Mesodermal cell (in vitro differentiated cells): ENCODE measurements at regions not wholly inside any gene's neighbourhood (a gene's known extent, or its start where the extent isn't known, plus 50 kb on each side); places are given as distances from the start of the nearest gene placed in this dataset.
"Not testable (repeated sequence)": the region's sequence is repeated elsewhere in the genome, so short reads cannot be mapped to it uniquely, and the experiment has no call there.

Experiments used
- H3K27ac ChIP-seq: 2 replicates; pipeline ENCODE4 v1.7.0; 2013; ENCODE audit warnings: mild to moderate bottlenecking, low read depth, low read length, moderate library complexity; ENCODE audit not compliant: severe bottlenecking
- H3K36me3 ChIP-seq: 2 replicates; pipeline ENCODE4 v1.7.1; 2013; ENCODE audit warnings: mild to moderate bottlenecking, low read length, moderate library complexity; ENCODE audit not compliant: control insufficient read depth, insufficient read depth
- H3K4me1 ChIP-seq: one replicate; pipeline ENCODE4 v1.7.1; 2013; ENCODE audit warnings: mild to moderate bottlenecking, low read length; ENCODE audit not compliant: insufficient read depth, control insufficient read depth, poor library complexity, severe bottlenecking
- H3K4me3 ChIP-seq: 2 replicates; pipeline ENCODE4 v1.7.0; 2013; ENCODE audit warnings: low read length, control low read depth, mild to moderate bottlenecking; ENCODE audit not compliant: insufficient read depth, poor library complexity, severe bottlenecking; ENCODE audit errors: extremely low read depth
- H3K9me3 ChIP-seq: 2 replicates; pipeline ENCODE4 v1.7.1; 2013; ENCODE audit warnings: mild to moderate bottlenecking, low read length, moderate library complexity; ENCODE audit not compliant: control insufficient read depth
- WGBS, 2 experiments: methylation state at CpG; one replicate each; pipeline ENCODE4 v1.1.5; 2013; ENCODE audit warnings: missing lambda C conversion rate in 2 of 2; ENCODE audit not compliant: insufficient coverage in 2 of 2; 5-methylcytosine and 5-hydroxymethylcytosine counted together

GRCh38 chr14:82642425-82642824 lies 1108.8 kb upstream of the SEL1L start:
- H3K36me3 ChIP-seq: no peaks in the 10 kb centered on the region
- H3K27ac ChIP-seq: no peak overlapping the region
- H3K9me3 ChIP-seq: no peaks in the 10 kb centered on the region
- H3K4me1 ChIP-seq: no peaks in the 10 kb centered on the region
- WGBS, 2 experiments: 87 to 88% methylated on average over 3 to 7 of the region's 15 CpGs
- H3K4me3 ChIP-seq: no peak overlapping the region

- no peaks in the 10 kb centered on the region for H3K36me3 ChIP-seq
- WGBS, 2 experiments: 87 to 96% methylated on average over 4 of the region's 5 CpGs
- no peak overlapping the region for H3K27ac ChIP-seq
- no peaks in the 10 kb centered on the region for H3K4me1 ChIP-seq
- no peak overlapping the region for H3K4me3 ChIP-seq
- H3K9me3 ChIP-seq: no peaks in the 10 kb centered on the region
Observed at GRCh38 chr14:82647088-82647810, 1113.6 kb upstream of the SEL1L start.

GRCh38 chr14:82655770-82656169 lies 1122.1 kb upstream of the SEL1L start:
- WGBS, 2 experiments: 86% methylated on average over 1 of the region's 1 CpG; no CpG with 5 or more reads in 1 of the 2 experiments

GRCh38 chr14:82657186-82657675 lies 1123.6 kb upstream of the SEL1L start:
- no peaks in the 10 kb centered on the region for H3K4me1 ChIP-seq
- H3K36me3 ChIP-seq: no peaks in the 10 kb centered on the region
- no peak overlapping the region for H3K4me3 ChIP-seq
- H3K27ac ChIP-seq: no peak overlapping the region
- H3K9me3 ChIP-seq: no peaks in the 10 kb centered on the region
- WGBS, 2 experiments: 90% methylated on average over 3 of the region's 4 CpGs; no CpG with 5 or more reads in 1 of the 2 experiments

More at GRCh38 chr14:82655770-82656169, 1122.1 kb upstream of the SEL1L start:
- no peak overlapping the region for H3K27ac ChIP-seq
- H3K4me3 ChIP-seq: no peak overlapping the region
- no peaks in the 10 kb centered on the region for H3K9me3 ChIP-seq
- no peaks in the 10 kb centered on the region for H3K4me1 ChIP-seq
- H3K36me3 ChIP-seq: no peaks in the 10 kb centered on the region

- no peak overlapping the region for H3K27ac ChIP-seq
- H3K4me3 ChIP-seq: no peak overlapping the region
- no peaks in the 10 kb centered on the region for H3K9me3 ChIP-seq
- no peaks in the 10 kb centered on the region for H3K36me3 ChIP-seq
- H3K4me1 ChIP-seq: no peaks in the 10 kb centered on the region
- WGBS, 2 experiments: no CpG with 5 or more reads among the region's 2 CpGs
Observed at GRCh38 chr14:82661258-82661657, 1127.6 kb upstream of the SEL1L start.

GRCh38 chr14:82667006-82667405 lies 1133.4 kb upstream of the SEL1L start:
- Histone ChIP-seq H3K4me1 (no peaks in the 10 kb centered on the region), H3K4me3 (no peak overlapping the region), H3K27ac (no peak overlapping the region), H3K9me3 (no peaks in the 10 kb centered on the region), H3K36me3 (no peaks in the 10 kb centered on the region)
- WGBS, 2 experiments: 96% methylated on average over 2 of the region's 4 CpGs; no CpG with 5 or more reads in 1 of the 2 experiments

- Histone ChIP-seq H3K36me3 (no peaks in the 10 kb centered on the region), H3K27ac (no peak overlapping the region), H3K4me3 (no peak overlapping the region), H3K4me1 (no peaks in the 10 kb centered on the region), H3K9me3 (no peaks in the 10 kb centered on the region)
- 75 to 100% methylated on average over 1 to 2 of the region's 4 CpGs for WGBS, 2 experiments
Observed at GRCh38 chr14:82667501-82667900, 1133.8 kb upstream of the SEL1L start.

GRCh38 chr14:82676403-82676802 lies 1142.8 kb upstream of the SEL1L start:
- Histone ChIP-seq H3K4me1 (no peaks in the 10 kb centered on the region), H3K9me3 (no peaks in the 10 kb centered on the region), H3K27ac (no peak overlapping the region), H3K36me3 (no peaks in the 10 kb centered on the region), H3K4me3 (no peak overlapping the region)
- WGBS, 2 experiments: no CpG with 5 or more reads among the region's 2 CpGs

GRCh38 chr14:82689948-82690347 lies 1156.3 kb upstream of the SEL1L start:
- Histone ChIP-seq H3K4me1 (no peaks in the 10 kb centered on the region), H3K9me3 (no peaks in the 10 kb centered on the region), H3K36me3 (no peaks in the 10 kb centered on the region), H3K4me3 (no peak overlapping the region), H3K27ac (no peak overlapping the region)
- 100% methylated on average over 1 of the region's 1 CpG; no CpG with 5 or more reads in 1 of the 2 experiments for WGBS, 2 experiments

GRCh38 chr14:82691191-82691590 lies 1157.5 kb upstream of the SEL1L start:
- H3K36me3 ChIP-seq, H3K4me3 ChIP-seq, H3K4me1 ChIP-seq, H3K9me3 ChIP-seq, H3K27ac ChIP-seq: not testable (repeated sequence)

GRCh38 chr14:82694820-82695219 lies 1161.2 kb upstream of the SEL1L start:
- Histone ChIP-seq H3K36me3 (no peaks in the 10 kb centered on the region), H3K4me1 (no peaks in the 10 kb centered on the region), H3K9me3 (no peaks in the 10 kb centered on the region), H3K27ac (no peak overlapping the region), H3K4me3 (no peak overlapping the region)
- WGBS, 2 experiments: 83 to 85% methylated on average over 3 to 4 of the region's 4 CpGs
